ENCODE measurements at regions not wholly inside any gene's neighbourhood (a gene's known extent, or its start where the extent isn't known, plus 50 kb on each side); places are given as distances from the start of the nearest gene placed in this dataset.

DNA sequence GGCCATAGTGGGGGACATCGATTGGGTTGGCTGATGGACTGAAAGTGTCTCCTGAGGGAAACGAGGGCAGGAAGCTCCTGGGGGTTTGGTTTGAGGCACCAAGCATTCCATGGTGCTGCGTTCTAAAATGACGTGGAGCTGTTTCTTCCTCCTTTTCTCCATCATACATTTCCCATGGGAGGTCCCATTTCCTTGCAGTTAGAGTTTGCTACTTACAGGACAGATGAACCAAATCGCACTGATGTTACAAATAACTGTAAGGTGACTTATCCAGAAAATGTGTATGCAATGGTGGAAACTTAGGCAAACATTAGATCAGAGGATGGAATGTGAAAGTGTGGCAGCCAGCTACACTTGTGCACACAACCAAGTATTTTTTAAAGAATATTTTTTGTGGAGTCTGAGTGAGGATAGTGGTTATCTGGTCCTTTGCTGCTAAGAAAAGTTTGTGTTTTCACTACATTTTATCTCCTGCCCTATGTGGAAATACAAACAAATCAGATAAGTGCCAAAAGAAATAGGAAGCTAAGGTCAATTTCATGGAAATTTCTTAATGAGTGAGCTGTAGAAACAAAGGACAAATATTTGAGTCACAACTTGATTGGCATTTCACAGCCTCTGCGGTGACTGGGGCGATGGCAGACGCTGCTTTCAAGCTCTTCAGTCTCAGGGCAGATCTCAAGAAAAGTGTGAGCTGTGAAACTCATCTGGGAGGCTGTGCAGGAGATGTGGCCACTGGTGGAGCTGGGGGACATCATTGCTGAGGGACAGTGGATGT, 256.2 kb downstream of the TSN start:
- WGBS (ENCODE audit: insufficient coverage), result 68% methylated on average over 7 of the region's 8 CpGs

DNA sequence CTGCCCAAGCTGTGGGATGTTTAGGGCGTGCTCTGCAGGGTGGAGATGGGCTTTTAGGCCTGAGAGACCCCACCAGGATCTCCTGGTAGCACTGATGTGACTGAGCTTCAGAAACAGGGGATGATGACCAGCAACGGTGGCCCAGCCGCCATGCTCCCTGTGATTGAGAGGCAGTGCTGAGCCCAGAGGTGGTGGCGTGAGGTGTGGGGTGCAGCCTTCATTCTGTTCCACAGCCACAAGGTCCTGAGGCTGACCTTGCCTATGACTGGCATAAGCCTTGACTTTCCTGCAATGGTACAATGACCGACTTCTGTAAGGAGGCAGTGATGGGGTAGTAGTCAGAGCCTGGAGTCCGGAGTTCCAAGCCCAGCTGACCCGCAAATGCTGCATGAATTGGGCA, 263.3 kb downstream of the TSN start:
- peaks cover 4 to 5% of the 10 kb centered on the region in 2 donors for H3K4me1 Mint-ChIP-seq
- no peak overlapping the region for H3K4me3 Mint-ChIP-seq
- H3K27me3 Mint-ChIP-seq (ENCODE audit: low read depth in 2 of 2), result peaks cover 7 to 8% of the 10 kb centered on the region in 2 donors
- Histone ChIP-seq H3K9me3 (ENCODE audit: control insufficient read depth, insufficient read depth, low read length) (no peaks in the 10 kb centered on the region), H3K27me3 (ENCODE audit: control insufficient read depth, insufficient read depth, low read length) (no peaks in the 10 kb centered on the region), H3K4me3 (ENCODE audit: low read length) (no peak overlapping the region), H3K27ac (ENCODE audit: low read length) (no peak overlapping the region), H3K4me1 (ENCODE audit: control insufficient read depth, insufficient read depth, low read length) (no peaks in the 10 kb centered on the region), H3K36me3 (ENCODE audit: control insufficient read depth, insufficient read depth, low read length) (no peaks in the 10 kb centered on the region)
- intact Hi-C loops (cut with micrococcal nuclease), result no loop called here
- ATAC-seq, result no peak
- TF ChIP-seq, protein P1, sequence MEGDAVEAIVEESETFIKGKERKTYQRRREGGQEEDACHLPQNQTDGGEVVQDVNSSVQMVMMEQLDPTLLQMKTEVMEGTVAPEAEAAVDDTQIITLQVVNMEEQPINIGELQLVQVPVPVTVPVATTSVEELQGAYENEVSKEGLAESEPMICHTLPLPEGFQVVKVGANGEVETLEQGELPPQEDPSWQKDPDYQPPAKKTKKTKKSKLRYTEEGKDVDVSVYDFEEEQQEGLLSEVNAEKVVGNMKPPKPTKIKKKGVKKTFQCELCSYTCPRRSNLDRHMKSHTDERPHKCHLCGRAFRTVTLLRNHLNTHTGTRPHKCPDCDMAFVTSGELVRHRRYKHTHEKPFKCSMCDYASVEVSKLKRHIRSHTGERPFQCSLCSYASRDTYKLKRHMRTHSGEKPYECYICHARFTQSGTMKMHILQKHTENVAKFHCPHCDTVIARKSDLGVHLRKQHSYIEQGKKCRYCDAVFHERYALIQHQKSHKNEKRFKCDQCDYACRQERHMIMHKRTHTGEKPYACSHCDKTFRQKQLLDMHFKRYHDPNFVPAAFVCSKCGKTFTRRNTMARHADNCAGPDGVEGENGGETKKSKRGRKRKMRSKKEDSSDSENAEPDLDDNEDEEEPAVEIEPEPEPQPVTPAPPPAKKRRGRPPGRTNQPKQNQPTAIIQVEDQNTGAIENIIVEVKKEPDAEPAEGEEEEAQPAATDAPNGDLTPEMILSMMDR (IDR thresholded peaks at IDR 0.05), result no peak
- 90% methylated on average over 7 of the region's 7 CpGs for WGBS (ENCODE audit: insufficient coverage)
- no peak for DNase-seq
- no peak overlapping the region for H3K27ac Mint-ChIP-seq
- H3K36me3 Mint-ChIP-seq, result no peaks in the 10 kb centered on the region
- H3K9me3 Mint-ChIP-seq, result no peaks in the 10 kb centered on the region

More for the DNA sequence above, 256.2 kb downstream of the TSN start:
- Histone ChIP-seq H3K27me3 (ENCODE audit: control insufficient read depth, insufficient read depth, low read length) (peaks cover 2% of the 10 kb centered on the region), H3K9me3 (ENCODE audit: control insufficient read depth, insufficient read depth, low read length) (no peaks in the 10 kb centered on the region), H3K27ac (ENCODE audit: low read length) (no peak overlapping the region), H3K36me3 (ENCODE audit: control insufficient read depth, insufficient read depth, low read length) (no peaks in the 10 kb centered on the region), H3K4me1 (ENCODE audit: control insufficient read depth, insufficient read depth, low read length) (no peaks in the 10 kb centered on the region), H3K4me3 (ENCODE audit: low read length) (no peak overlapping the region)
- H3K4me3 Mint-ChIP-seq, result no peak overlapping the region
- no peaks in the 10 kb centered on the region for H3K9me3 Mint-ChIP-seq
- intact Hi-C loops (cut with micrococcal nuclease), result no loop called here
- H3K27me3 Mint-ChIP-seq (ENCODE audit: low read depth in 2 of 2), result peaks cover 0 to 5% of the 10 kb centered on the region in 2 donors
- ATAC-seq (no peak), DNase-seq (no peak)
- TF ChIP-seq, protein P1 (IDR thresholded peaks at IDR 0.05), result no peak
- H3K36me3 Mint-ChIP-seq, result no peaks in the 10 kb centered on the region
- no peaks in the 10 kb centered on the region for H3K4me1 Mint-ChIP-seq
- H3K27ac Mint-ChIP-seq, result no peak overlapping the region

DNA sequence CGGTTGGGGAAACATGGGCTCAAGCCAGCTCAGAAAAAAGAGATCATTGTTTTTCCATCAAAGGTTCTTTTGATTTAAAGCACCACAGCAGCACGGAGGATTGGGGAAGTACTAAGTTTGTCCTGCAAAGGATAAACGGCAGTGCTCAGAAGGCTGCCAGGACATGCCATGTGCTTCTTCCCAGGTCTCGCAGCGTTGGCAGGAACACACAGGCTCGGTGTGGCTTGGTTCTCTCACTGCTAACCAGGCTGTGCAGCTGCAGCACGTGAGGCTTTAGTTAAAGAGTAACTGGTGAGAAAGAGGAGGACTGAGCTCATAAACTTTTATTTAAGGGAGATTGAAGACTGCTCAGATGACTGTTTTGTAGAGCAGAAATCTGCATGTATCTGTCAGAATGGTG, 264.3 kb downstream of the TSN start:
- intact Hi-C loops (cut with micrococcal nuclease), result no loop called here
- Histone ChIP-seq H3K36me3 (ENCODE audit: control insufficient read depth, insufficient read depth, low read length) (no peaks in the 10 kb centered on the region), H3K4me1 (ENCODE audit: control insufficient read depth, insufficient read depth, low read length) (no peaks in the 10 kb centered on the region), H3K4me3 (ENCODE audit: low read length) (no peak overlapping the region), H3K27me3 (ENCODE audit: control insufficient read depth, insufficient read depth, low read length) (no peaks in the 10 kb centered on the region), H3K27ac (ENCODE audit: low read length) (no peak overlapping the region), H3K9me3 (ENCODE audit: control insufficient read depth, insufficient read depth, low read length) (no peaks in the 10 kb centered on the region)
- no peaks in the 10 kb centered on the region for H3K36me3 Mint-ChIP-seq
- H3K4me1 Mint-ChIP-seq, result peaks cover 4 to 5% of the 10 kb centered on the region in 2 donors
- TF ChIP-seq, protein P1 (IDR thresholded peaks at IDR 0.05), result no peak
- peaks cover 7 to 8% of the 10 kb centered on the region in 2 donors for H3K27me3 Mint-ChIP-seq (ENCODE audit: low read depth in 2 of 2)
- H3K9me3 Mint-ChIP-seq, result no peaks in the 10 kb centered on the region
- WGBS (ENCODE audit: insufficient coverage), result 4% methylated on average over 7 of the region's 7 CpGs
- H3K4me3 Mint-ChIP-seq, result no peak overlapping the region
- DNase-seq (no peak), ATAC-seq (no peak)
- no peak overlapping the region for H3K27ac Mint-ChIP-seq

DNA sequence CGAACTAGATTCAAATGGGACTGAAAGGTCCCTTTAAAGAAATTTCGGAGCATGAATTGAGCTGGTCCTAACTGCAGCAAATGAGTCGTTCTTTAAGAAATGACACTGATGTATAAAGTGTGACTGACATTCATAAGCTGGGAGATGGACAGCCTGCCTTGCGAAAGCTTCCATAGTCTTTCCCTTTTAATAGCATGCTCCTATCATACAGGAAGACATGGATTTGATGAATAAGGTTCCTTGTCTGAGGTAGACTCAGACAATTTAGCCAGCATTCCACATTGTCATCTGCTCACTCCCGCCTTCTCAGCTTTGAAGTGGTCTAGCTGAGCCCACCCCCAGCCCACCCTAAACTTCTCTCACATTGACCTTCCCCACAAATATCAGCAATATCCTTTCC, 264.9 kb downstream of the TSN start:
- H3K36me3 ChIP-seq (ENCODE audit: control insufficient read depth, insufficient read depth, low read length), result no peaks in the 10 kb centered on the region
- TF ChIP-seq, protein P1 (IDR thresholded peaks at IDR 0.05), result no peak
- WGBS (ENCODE audit: insufficient coverage), result 89% methylated on average over 4 of the region's 5 CpGs
- Mint-ChIP-seq H3K36me3 (no peaks in the 10 kb centered on the region), H3K4me1 (peaks cover 4 to 5% of the 10 kb centered on the region in 2 donors), H3K4me3 (no peak overlapping the region), H3K27ac (no peak overlapping the region), H3K9me3 (no peaks in the 10 kb centered on the region), H3K27me3 (ENCODE audit: low read depth in 2 of 2) (peaks cover 7 to 8% of the 10 kb centered on the region in 2 donors)
- H3K27ac ChIP-seq (ENCODE audit: low read length), result no peak overlapping the region
- ATAC-seq (no peak), DNase-seq (no peak)
- H3K27me3 ChIP-seq (ENCODE audit: control insufficient read depth, insufficient read depth, low read length), result no peaks in the 10 kb centered on the region
- intact Hi-C loops (cut with micrococcal nuclease), result no loop called here
- no peaks in the 10 kb centered on the region for H3K9me3 ChIP-seq (ENCODE audit: control insufficient read depth, insufficient read depth, low read length)
- H3K4me1 ChIP-seq (ENCODE audit: control insufficient read depth, insufficient read depth, low read length), result no peaks in the 10 kb centered on the region
- H3K4me3 ChIP-seq (ENCODE audit: low read length), result no peak overlapping the region

All from natural killer cell (primary cell).